ENCODE measurements at regions not wholly inside any gene's neighbourhood (a gene's known extent, or its start where the extent isn't known, plus 50 kb on each side); places are given as distances from the start of the nearest gene placed in this dataset.

GRCh38 chr4:66591968-66592367 lies 921.7 kb upstream of the EPHA5 start:
- TF ChIP-seq EZH2phosphoT487 (IDR thresholded peaks at IDR 0.05; ENCODE audit: borderline replicate concordance, low read depth) (no peak), TEAD4 (IDR thresholded peaks at IDR 0.05; ENCODE audit: borderline replicate concordance, insufficient read depth) (no peak), SMC3 (IDR thresholded peaks at IDR 0.05; ENCODE audit: low read depth, low read length) (no peak), CHD2 (IDR thresholded peaks at IDR 0.05; ENCODE audit: low read length, partially characterized antibody) (no peak), ELF1 (IDR thresholded peaks at IDR 0.05) (no peak)

Data from SK-N-SH (cell line).